B cell (primary cell): ENCODE measurements at regions not wholly inside any gene's neighbourhood (a gene's known extent, or its start where the extent isn't known, plus 50 kb on each side); places are given as distances from the start of the nearest gene placed in this dataset.

Experiments used
- ATAC-seq: fragments of 200-7000 bp; cut with Tn5 transposase; one replicate; pipeline ENCODE4 v1.10.0; 2021; ENCODE audit warnings: low read depth, mild to moderate bottlenecking, moderate number of reproducible peaks, moderate library complexity
- CTCF ChIA-PET: fragments of 350-600 bp; sonication (Branson Sonifier 250); formaldehyde crosslinking; loops from one replicate; lab custom pipeline; 2021; ENCODE audit warnings: antibody characterized with exemption, inconsistent platforms; lab: Charles Lee
- POLR2A ChIA-PET: fragments of 350-600 bp; sonication (Branson Sonifier 250); formaldehyde crosslinking; loops from one replicate; lab custom pipeline; 2021; ENCODE audit warnings: antibody characterized with exemption; lab: Charles Lee
- DNase-seq: peaks from one replicate; pipeline ENCODE4 v3.0.0; 2013
- H2AFZ ChIP-seq: 2 replicates; pipeline ENCODE4 v1.6.1; 2012; ENCODE audit warnings: mild to moderate bottlenecking, low read depth, low read length; ENCODE audit not compliant: insufficient read depth, poor library complexity, severe bottlenecking
- H3K27ac ChIP-seq, 2 donors: 1 replicate in 1 of 2; 2 replicates in 1 of 2; pipeline ENCODE4 v1.5.1; 2012 to 2013; ENCODE audit warnings: low read length in 2 of 2, mild to moderate bottlenecking in 2 of 2, moderate library complexity in 1 of 2
- H3K27me3 ChIP-seq, 4 experiments: fragments of 200-600 bp in 1 of 4; sonication (generic) in 1 of 4; replicated peaks in 1 of 4; 1 replicate in 2 of 4; 2 replicates in 2 of 4; pipeline versions ENCODE4 v1.6.1 to v1.7.0; 2013 to 2016; ENCODE audit warnings: low read length in 3 of 4, mild to moderate bottlenecking in 2 of 4, mixed read lengths in 1 of 4, moderate library complexity in 1 of 4; ENCODE audit not compliant: insufficient read depth in 4 of 4, control insufficient read depth in 3 of 4; ENCODE audit errors: control extremely low read depth in 1 of 4
- H3K36me3 ChIP-seq, 2 experiments: replicated peaks in 1 of 2; 1 replicate in 1 of 2; 2 replicates in 1 of 2; pipeline versions ENCODE4 v1.6.1 to v1.7.1; 2013; ENCODE audit warnings: low read length in 1 of 2; ENCODE audit not compliant: insufficient read depth in 2 of 2, control insufficient read depth in 1 of 2; ENCODE audit errors: control extremely low read depth in 1 of 2, extremely low read depth in 1 of 2
- H3K4me1 ChIP-seq, 2 donors: fragments of 200-600 bp in 1 of 2; sonication (generic) in 1 of 2; 1 replicate in 1 of 2; 2 replicates in 1 of 2; pipeline versions ENCODE4 v1.5.1 to v1.6.1; 2013 to 2017; ENCODE audit warnings: low read length in 2 of 2; ENCODE audit not compliant: control insufficient read depth in 2 of 2, insufficient read depth in 2 of 2
- H3K4me2 ChIP-seq: replicated peaks from 2 replicates; pipeline ENCODE3; 2012; ENCODE audit warnings: mild to moderate bottlenecking, low read depth, low read length; ENCODE audit not compliant: poor library complexity, severe bottlenecking
- H3K4me3 ChIP-seq, 5 experiments: fragments of 200-600 bp in 1 of 5; sonication (generic) in 1 of 5; 1 replicate in 3 of 5; 2 replicates in 2 of 5; pipeline versions ENCODE4 v1.5.1 to v1.7.0; 2011 to 2016; ENCODE audit warnings: low read length in 4 of 5, mild to moderate bottlenecking in 4 of 5, low read depth in 2 of 5, control low read depth in 1 of 5, moderate library complexity in 1 of 5; ENCODE audit not compliant: insufficient read depth in 1 of 5; ENCODE audit errors: control extremely low read depth in 1 of 5, extremely low read depth in 1 of 5
- H3K79me2 ChIP-seq: fragments of 200-600 bp; sonication (generic); one replicate; pipeline ENCODE4 v1.6.0; 2016; ENCODE audit warnings: low read length; ENCODE audit not compliant: control insufficient read depth, insufficient read depth
- H3K9ac ChIP-seq: fragments of 200-600 bp; sonication (generic); 2 replicates; pipeline ENCODE4 v1.6.1; 2017; ENCODE audit warnings: mild to moderate bottlenecking, low read length, moderate library complexity
- H3K9me3 ChIP-seq, 3 donors: one replicate each; pipeline versions ENCODE4 v1.6.1 to v1.7.1; 2013; ENCODE audit warnings: low read length in 2 of 3; ENCODE audit not compliant: control insufficient read depth in 2 of 3, insufficient read depth in 1 of 3; ENCODE audit errors: control extremely low read depth in 1 of 3
- H4K20me1 ChIP-seq: 2 replicates; pipeline ENCODE4 v1.6.0; 2012; ENCODE audit warnings: mild to moderate bottlenecking, low read length; ENCODE audit not compliant: insufficient read depth, control insufficient read depth, poor library complexity, severe bottlenecking
- H3K27ac Mint-ChIP-seq: one replicate; pipeline ENCODE4 v1.8.0; 2021; ENCODE audit warnings: mixed read lengths
- H3K27me3 Mint-ChIP-seq: one replicate; pipeline ENCODE4 v1.8.0; 2021; ENCODE audit warnings: mixed read lengths
- H3K4me1 Mint-ChIP-seq: one replicate; pipeline ENCODE4 v1.8.0; 2021; ENCODE audit warnings: mixed read lengths
- H3K4me3 Mint-ChIP-seq: one replicate; pipeline ENCODE4 v1.8.0; 2021; ENCODE audit warnings: mixed read lengths
- H3K9me3 Mint-ChIP-seq: one replicate; pipeline ENCODE4 v1.8.0; 2022; ENCODE audit warnings: mixed read lengths; ENCODE audit not compliant: insufficient read depth
- EZH2 ChIP-seq: IDR thresholded peaks from 2 replicates; pipeline ENCODE4 v1.6.1; 2012; ENCODE audit warnings: borderline replicate concordance, low read depth, mild to moderate bottlenecking, moderate library complexity, low read length; ENCODE audit not compliant: insufficient read depth, poor library complexity, severe bottlenecking
- WGBS: methylation state at CpG from one replicate; pipeline ENCODE4 v1.1.5; 2013; ENCODE audit warnings: missing lambda C conversion rate; ENCODE audit not compliant: insufficient coverage; 5-methylcytosine and 5-hydroxymethylcytosine counted together
- intact Hi-C: fragments of 100-400 bp; cut with micrococcal nuclease; formaldehyde crosslinking; loops from one replicate; pipeline ENCODE4 v1.10.0; 2022
- TF ChIP-seq, protein P1 (sequence below): fragments of 200-600 bp; IDR thresholded peaks from one replicate; pipeline ENCODE4 v1.8.0; 2022; ENCODE audit warnings: antibody characterized with exemption, mild to moderate bottlenecking

DNA sequence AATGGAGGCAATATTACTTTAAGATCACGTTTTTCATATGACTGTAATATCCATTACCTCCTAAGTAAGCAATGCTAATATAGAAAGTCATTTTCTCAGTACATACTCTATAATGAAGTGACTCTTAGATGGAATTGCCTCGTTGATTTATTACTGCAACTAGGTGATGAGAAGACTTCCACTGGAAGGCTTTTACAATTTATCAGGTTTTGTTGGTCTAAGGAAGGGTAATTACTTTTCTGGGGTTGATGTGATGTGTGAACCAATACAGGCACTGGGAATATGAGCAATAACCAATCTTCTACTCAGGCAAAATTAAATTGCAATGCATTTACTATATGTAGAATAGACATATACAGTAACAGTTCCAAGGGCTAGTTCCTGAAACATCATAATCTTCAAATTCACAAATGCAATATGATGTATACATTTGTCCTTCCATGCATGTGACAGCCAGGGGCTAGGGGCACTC is 635.0 kb downstream of the QKI start:
- Mint-ChIP-seq H3K4me3 (no peak overlapping the region), H3K27ac (no peak overlapping the region), H3K4me1 (no peaks in the 10 kb centered on the region), H3K27me3 (peaks cover 3% of the 10 kb centered on the region), H3K9me3 (no peaks in the 10 kb centered on the region)
- no peak for TF ChIP-seq EZH2
- TF ChIP-seq, protein P1, sequence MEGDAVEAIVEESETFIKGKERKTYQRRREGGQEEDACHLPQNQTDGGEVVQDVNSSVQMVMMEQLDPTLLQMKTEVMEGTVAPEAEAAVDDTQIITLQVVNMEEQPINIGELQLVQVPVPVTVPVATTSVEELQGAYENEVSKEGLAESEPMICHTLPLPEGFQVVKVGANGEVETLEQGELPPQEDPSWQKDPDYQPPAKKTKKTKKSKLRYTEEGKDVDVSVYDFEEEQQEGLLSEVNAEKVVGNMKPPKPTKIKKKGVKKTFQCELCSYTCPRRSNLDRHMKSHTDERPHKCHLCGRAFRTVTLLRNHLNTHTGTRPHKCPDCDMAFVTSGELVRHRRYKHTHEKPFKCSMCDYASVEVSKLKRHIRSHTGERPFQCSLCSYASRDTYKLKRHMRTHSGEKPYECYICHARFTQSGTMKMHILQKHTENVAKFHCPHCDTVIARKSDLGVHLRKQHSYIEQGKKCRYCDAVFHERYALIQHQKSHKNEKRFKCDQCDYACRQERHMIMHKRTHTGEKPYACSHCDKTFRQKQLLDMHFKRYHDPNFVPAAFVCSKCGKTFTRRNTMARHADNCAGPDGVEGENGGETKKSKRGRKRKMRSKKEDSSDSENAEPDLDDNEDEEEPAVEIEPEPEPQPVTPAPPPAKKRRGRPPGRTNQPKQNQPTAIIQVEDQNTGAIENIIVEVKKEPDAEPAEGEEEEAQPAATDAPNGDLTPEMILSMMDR: no peak
- ChIA-PET POLR2A (no interaction called here), CTCF (no interaction called here)
- no peak overlapping the region for H2AFZ ChIP-seq
- DNase-seq: no peak
- H3K9me3 ChIP-seq: no peaks in the 10 kb centered on the region
- no peak overlapping the region for H3K9ac ChIP-seq
- no peak overlapping the region for H3K27ac ChIP-seq
- H4K20me1 ChIP-seq: no peaks in the 10 kb centered on the region
- intact Hi-C loops: no loop called here
- no peak overlapping the region for H3K4me2 ChIP-seq
- H3K4me3 ChIP-seq: no peak overlapping the region
- H3K79me2 ChIP-seq: no peaks in the 10 kb centered on the region
- no peaks in the 10 kb centered on the region for H3K27me3 ChIP-seq
- no CpG with 5 or more reads among the region's 2 CpGs for WGBS
- H3K4me1 ChIP-seq: no peaks in the 10 kb centered on the region
- H3K36me3 ChIP-seq: no peaks in the 10 kb centered on the region
- no peak for ATAC-seq

DNA sequence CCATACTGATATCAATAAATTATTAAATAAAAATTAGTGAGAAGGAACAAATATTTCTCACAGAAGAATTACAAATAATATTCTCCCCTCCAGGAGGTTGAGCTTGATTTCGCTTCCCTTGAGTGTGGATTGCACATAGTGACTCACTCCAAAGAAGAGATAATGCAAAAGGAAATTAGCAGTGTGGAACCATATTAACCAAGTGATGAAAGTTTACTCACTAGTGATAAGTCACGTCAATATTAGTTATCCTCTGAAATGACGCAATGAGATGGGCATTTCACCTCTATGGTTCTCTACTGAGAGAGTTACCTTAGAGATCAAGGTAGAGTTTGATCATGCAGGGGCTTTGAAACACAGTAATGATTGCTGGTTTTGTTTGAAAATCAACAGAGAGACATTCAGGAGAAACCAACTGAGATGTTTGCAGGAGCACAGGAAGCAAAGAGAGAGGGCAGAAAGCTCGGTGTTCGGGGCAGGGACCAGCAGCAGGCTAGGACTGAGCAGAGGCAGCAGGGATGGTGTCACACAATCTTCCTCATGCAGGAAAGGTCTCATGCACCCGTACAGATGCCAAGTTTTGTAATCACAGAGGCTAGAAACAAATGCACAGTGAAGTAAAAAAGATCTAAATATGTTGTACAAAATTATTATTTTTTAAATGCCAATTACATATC is 634.5 kb downstream of the QKI start:
- Histone ChIP-seq H3K4me1 (no peaks in the 10 kb centered on the region), H2AFZ (no peak overlapping the region), H3K79me2 (no peaks in the 10 kb centered on the region), H3K27ac (no peak overlapping the region), H3K4me2 (no peak overlapping the region), H3K9me3 (no peaks in the 10 kb centered on the region), H3K4me3 (no peak overlapping the region), H3K36me3 (no peaks in the 10 kb centered on the region), H3K9ac (no peak overlapping the region), H3K27me3 (no peaks in the 10 kb centered on the region), H4K20me1 (no peaks in the 10 kb centered on the region)
- intact Hi-C loops: no loop called here
- no peaks in the 10 kb centered on the region for H3K4me1 Mint-ChIP-seq
- ATAC-seq (no peak), DNase-seq (no peak)
- H3K27ac Mint-ChIP-seq: no peak overlapping the region
- H3K27me3 Mint-ChIP-seq: peaks cover 3% of the 10 kb centered on the region
- WGBS: 100% methylated on average over 2 of the region's 6 CpGs
- H3K4me3 Mint-ChIP-seq: no peak overlapping the region
- CTCF ChIA-PET: no interaction called here
- TF ChIP-seq, protein P1: no peak
- TF ChIP-seq EZH2: no peak
- no peaks in the 10 kb centered on the region for H3K9me3 Mint-ChIP-seq
- POLR2A ChIA-PET: no interaction called here
